GM12878 (cell line): ENCODE measurements at regions not wholly inside any gene's neighbourhood (a gene's known extent, or its start where the extent isn't known, plus 50 kb on each side); places are given as distances from the start of the nearest gene placed in this dataset.

Experiments
- ATAC-seq: fragments of 200-7000 bp; cut with Tn5 transposase; 3 replicates; pipeline ENCODE4 v1.9.1; 2020; ENCODE audit warnings: mild to moderate bottlenecking, moderate library complexity
- BruUV-seq: library from RNA; stranded (reverse); fragments of 400-500 nt; replicated peaks from 2 replicates; lab custom pipeline; 2021; lab: Mats Ljungman, UMichigan
- CTCF ChIA-PET: fragments of 300-600 bp; sonication (Branson Sonifier 250); formaldehyde crosslinking; extraction: SDS; loops from one replicate; lab custom pipeline; 2021; ENCODE audit warnings: inconsistent platforms; lab: Yijun Ruan, JAX
- POLR2A ChIA-PET: fragments of 350-600 bp; formaldehyde crosslinking; extraction: SDS; loops from one replicate; lab custom pipeline; 2021; ENCODE audit warnings: inconsistent platforms; lab: Charles Lee
- RAD21 ChIA-PET: fragments of 300-600 bp; sonication (Branson Sonifier 250); formaldehyde crosslinking; loops from one replicate; lab custom pipeline; 2023; ENCODE audit warnings: antibody characterized with exemption; ENCODE audit not compliant: unreplicated experiment; lab: Charles Lee
- SMC1A ChIA-PET: fragments of 300-600 bp; sonication (Branson Sonifier 250); formaldehyde crosslinking; loops from one replicate; lab custom pipeline; 2023; ENCODE audit not compliant: unreplicated experiment, uncharacterized antibody; lab: Charles Lee
- DNase-seq: peaks from one replicate; pipeline ENCODE4 v3.0.0-alpha.2; 2011; ENCODE audit warnings: low read depth, low spot score
- FAIRE-seq: peaks from 3 replicates; lab custom pipeline; 2011; peaks lifted over from hg19 to GRCh38; lab: Jason Lieb, UNC
- H2AFZ ChIP-seq: 2 replicates; pipeline ENCODE4 v1.6.0; 2011; ENCODE audit warnings: low read depth, low read length, control low read depth; ENCODE audit not compliant: control insufficient read depth
- H3K27ac ChIP-seq: 2 replicates; pipeline ENCODE4 v1.5.1; 2011; ENCODE audit warnings: control low read depth; ENCODE audit not compliant: control insufficient read depth, insufficient read depth
- H3K27me3 ChIP-seq, 2 experiments: replicated peaks in 1 of 2; 2 replicates each; pipeline versions ENCODE4 v1.6.0 to v1.6.1; 2011; ENCODE audit warnings: low read length in 1 of 2; ENCODE audit not compliant: control insufficient read depth in 2 of 2, insufficient read depth in 2 of 2
- H3K36me3 ChIP-seq, 2 experiments: 2 replicates each; pipeline ENCODE4 v1.5.1; 2011; ENCODE audit warnings: low read length in 1 of 2; ENCODE audit not compliant: control insufficient read depth in 2 of 2, insufficient read depth in 2 of 2
- H3K4me1 ChIP-seq: 2 replicates; pipeline ENCODE4 v1.6.1; 2011; ENCODE audit warnings: mild to moderate bottlenecking, low read length, moderate library complexity, mixed read lengths; ENCODE audit not compliant: control insufficient read depth, insufficient read depth
- H3K4me2 ChIP-seq: 2 replicates; pipeline ENCODE4 v1.6.0; 2011; ENCODE audit warnings: control low read depth; ENCODE audit not compliant: control insufficient read depth, insufficient read depth
- H3K4me3 ChIP-seq: fragments of 200-600 bp; sonication (generic); 2 replicates; pipeline ENCODE4 v1.5.1; 2016
- H3K79me2 ChIP-seq: 2 replicates; pipeline ENCODE4 v1.6.0; 2011; ENCODE audit warnings: low read length; ENCODE audit not compliant: control insufficient read depth, insufficient read depth
- H3K9ac ChIP-seq: 2 replicates; pipeline ENCODE4 v1.8.0; 2011; ENCODE audit warnings: low read length, control low read depth, mixed read lengths; ENCODE audit not compliant: control insufficient read depth, insufficient read depth
- H3K9me3 ChIP-seq: replicated peaks from 3 replicates; pipeline ENCODE4 v1.5.1; 2011; ENCODE audit warnings: mild to moderate bottlenecking, low read length; ENCODE audit not compliant: control insufficient read depth, insufficient read depth
- H4K20me1 ChIP-seq: 2 replicates; pipeline ENCODE4 v1.6.0; 2011; ENCODE audit not compliant: control insufficient read depth, insufficient read depth
- FOXK2 ChIP-seq: fragments of 450-650 bp; IDR thresholded peaks from 2 replicates; pipeline ENCODE4 v1.6.1; 2017; ENCODE audit warnings: mild to moderate bottlenecking, moderate library complexity
- MTA3 ChIP-seq: IDR thresholded peaks from 2 replicates; pipeline ENCODE4 v1.6.1; 2012; ENCODE audit warnings: low read length, inconsistent platforms, borderline replicate concordance
- PAX5 ChIP-seq: IDR thresholded peaks from 2 replicates; pipeline ENCODE4 v1.6.1; 2011; ENCODE audit warnings: low read depth, low read length, borderline replicate concordance
- PAX8 ChIP-seq: fragments of 450-650 bp; IDR thresholded peaks from 2 replicates; pipeline ENCODE4 v1.6.1; 2017; ENCODE audit warnings: mild to moderate bottlenecking, moderate library complexity
- RBBP5 ChIP-seq: fragments of 200-600 bp; sonication (generic); conservative IDR thresholded peaks from 2 replicates; pipeline ENCODE4 v1.6.1; 2016
- STAT3 ChIP-seq: IDR thresholded peaks from 2 replicates; pipeline ENCODE4 v1.6.1; 2011; ENCODE audit warnings: low read depth, low read length, improper control_type of control experiment
- YY1 ChIP-seq: IDR thresholded peaks from 2 replicates; pipeline ENCODE4 v1.6.1; 2011; ENCODE audit warnings: low read depth, mild to moderate bottlenecking, low read length
- ZBED1 ChIP-seq: IDR thresholded peaks from 2 replicates; pipeline ENCODE4 v1.6.1; 2016; ENCODE audit warnings: borderline replicate concordance
- WGBS: methylation state at CpG from one replicate; pipeline ENCODE4 v1.1.6; 2016; ENCODE audit warnings: low lambda C conversion rate; ENCODE audit not compliant: insufficient replicate concordance, insufficient coverage; ENCODE audit errors: missing lambda C conversion rate; 5-methylcytosine and 5-hydroxymethylcytosine counted together
- in situ Hi-C: fragments of 300-500 bp; cut with MboI; formaldehyde crosslinking; loops from 9 replicates; pipeline ENCODE4 v1.14.3; 2018; ENCODE audit warnings: mixed read lengths
- intact Hi-C: fragments of 100-400 bp; cut with micrococcal nuclease; formaldehyde crosslinking; loops from one replicate; pipeline ENCODE4 v1.14.2; 2022; ENCODE audit not compliant: unreplicated experiment
- TF ChIP-seq, protein P1 (sequence below): fragments of 450-650 bp; IDR thresholded peaks from 2 replicates; pipeline ENCODE4 v1.6.1; 2016; ENCODE audit warnings: mild to moderate bottlenecking, moderate library complexity, borderline replicate concordance
- TF ChIP-seq, protein P2 (sequence below): IDR thresholded peaks from 2 replicates; pipeline ENCODE4 v1.6.1; 2012; ENCODE audit warnings: improper control_type of control experiment, low read depth, low read length; ENCODE audit not compliant: insufficient replicate concordance
- TF ChIP-seq, protein P3 (sequence below): fragments of 450-650 bp; formaldehyde crosslinking; IDR thresholded peaks from 2 replicates; pipeline ENCODE4 v1.5.0; 2022; ENCODE audit warnings: mild to moderate bottlenecking, missing genetic modification characterization

DNA sequence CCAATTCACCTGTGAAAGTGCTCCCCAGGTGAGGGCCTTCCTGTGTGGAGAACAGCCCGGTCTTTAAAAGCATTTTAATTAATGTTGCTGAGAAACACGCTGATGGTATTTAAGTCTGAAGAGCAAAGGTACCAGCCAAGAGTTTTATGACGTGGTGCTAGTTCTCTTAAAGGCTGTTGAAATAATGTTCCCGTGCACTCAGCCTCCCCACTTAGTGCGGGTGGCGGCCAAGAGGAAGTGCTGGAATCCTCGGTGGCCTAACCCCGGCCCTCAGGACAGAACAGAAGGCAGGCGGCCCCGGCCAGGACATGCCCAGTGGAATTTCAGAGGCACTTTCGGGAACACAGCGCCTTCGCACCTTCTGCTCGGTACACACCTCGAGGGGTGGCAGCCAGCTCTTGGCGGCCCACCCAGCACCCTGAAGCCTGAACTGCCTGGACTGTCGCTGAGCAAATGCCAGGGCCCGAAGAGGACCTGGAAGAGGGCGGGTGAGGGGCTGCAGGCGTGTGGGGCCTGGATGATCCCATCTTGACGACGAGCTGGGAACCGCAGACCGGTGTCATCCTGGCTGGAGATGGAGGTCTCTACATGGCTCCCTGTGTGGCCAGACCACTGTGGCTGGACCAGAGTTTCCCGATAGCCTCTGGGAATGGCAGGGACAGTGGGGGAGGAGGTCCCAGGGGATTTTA is 142.9 kb downstream of the ASB1 start:
- ATAC-seq, result no peak
- CTCF ChIA-PET, result no interaction called here
- no peak overlapping the region for H3K27ac ChIP-seq
- H3K9ac ChIP-seq, result no peak overlapping the region
- H3K4me2 ChIP-seq, result no peak overlapping the region
- no peak overlapping the region for H2AFZ ChIP-seq
- in situ Hi-C loops (no loop called here), intact Hi-C loops (no loop called here)
- POLR2A ChIA-PET, result interaction anchor here (0.6 kb wide), 1 partner anchor 568 kb away, joined by 4 read pairs; no protein-coding TSS in a partner anchor
- no peak for FAIRE-seq
- RAD21 ChIA-PET, result no interaction called here
- BruUV-seq, result no TSS peak
- 35% methylated on average over 25 of the region's 25 CpGs for WGBS
- no peak for DNase-seq
- H3K79me2 ChIP-seq, result no peaks in the 10 kb centered on the region
- H4K20me1 ChIP-seq, result no peaks in the 10 kb centered on the region; the same call in 1 of the 2 replicates
- no peaks in the 10 kb centered on the region for H3K4me1 ChIP-seq
- no peak overlapping the region for H3K4me3 ChIP-seq
- no peaks in the 10 kb centered on the region for H3K27me3 ChIP-seq
- TF ChIP-seq MTA3 (no peak), PAX5 (no peak), PAX8 (no peak), RBBP5 (no peak), ZBED1 (no peak), FOXK2 (no peak), STAT3 (no peak), YY1 (no peak)
- TF ChIP-seq, protein P1, sequence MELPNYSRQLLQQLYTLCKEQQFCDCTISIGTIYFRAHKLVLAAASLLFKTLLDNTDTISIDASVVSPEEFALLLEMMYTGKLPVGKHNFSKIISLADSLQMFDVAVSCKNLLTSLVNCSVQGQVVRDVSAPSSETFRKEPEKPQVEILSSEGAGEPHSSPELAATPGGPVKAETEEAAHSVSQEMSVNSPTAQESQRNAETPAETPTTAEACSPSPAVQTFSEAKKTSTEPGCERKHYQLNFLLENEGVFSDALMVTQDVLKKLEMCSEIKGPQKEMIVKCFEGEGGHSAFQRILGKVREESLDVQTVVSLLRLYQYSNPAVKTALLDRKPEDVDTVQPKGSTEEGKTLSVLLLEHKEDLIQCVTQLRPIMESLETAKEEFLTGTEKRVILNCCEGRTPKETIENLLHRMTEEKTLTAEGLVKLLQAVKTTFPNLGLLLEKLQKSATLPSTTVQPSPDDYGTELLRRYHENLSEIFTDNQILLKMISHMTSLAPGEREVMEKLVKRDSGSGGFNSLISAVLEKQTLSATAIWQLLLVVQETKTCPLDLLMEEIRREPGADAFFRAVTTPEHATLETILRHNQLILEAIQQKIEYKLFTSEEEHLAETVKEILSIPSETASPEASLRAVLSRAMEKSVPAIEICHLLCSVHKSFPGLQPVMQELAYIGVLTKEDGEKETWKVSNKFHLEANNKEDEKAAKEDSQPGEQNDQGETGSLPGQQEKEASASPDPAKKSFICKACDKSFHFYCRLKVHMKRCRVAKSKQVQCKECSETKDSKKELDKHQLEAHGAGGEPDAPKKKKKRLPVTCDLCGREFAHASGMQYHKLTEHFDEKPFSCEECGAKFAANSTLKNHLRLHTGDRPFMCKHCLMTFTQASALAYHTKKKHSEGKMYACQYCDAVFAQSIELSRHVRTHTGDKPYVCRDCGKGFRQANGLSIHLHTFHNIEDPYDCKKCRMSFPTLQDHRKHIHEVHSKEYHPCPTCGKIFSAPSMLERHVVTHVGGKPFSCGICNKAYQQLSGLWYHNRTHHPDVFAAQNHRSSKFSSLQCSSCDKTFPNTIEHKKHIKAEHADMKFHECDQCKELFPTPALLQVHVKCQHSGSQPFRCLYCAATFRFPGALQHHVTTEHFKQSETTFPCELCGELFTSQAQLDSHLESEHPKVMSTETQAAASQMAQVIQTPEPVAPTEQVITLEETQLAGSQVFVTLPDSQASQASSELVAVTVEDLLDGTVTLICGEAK, result no peak
- TF ChIP-seq, protein P2, sequence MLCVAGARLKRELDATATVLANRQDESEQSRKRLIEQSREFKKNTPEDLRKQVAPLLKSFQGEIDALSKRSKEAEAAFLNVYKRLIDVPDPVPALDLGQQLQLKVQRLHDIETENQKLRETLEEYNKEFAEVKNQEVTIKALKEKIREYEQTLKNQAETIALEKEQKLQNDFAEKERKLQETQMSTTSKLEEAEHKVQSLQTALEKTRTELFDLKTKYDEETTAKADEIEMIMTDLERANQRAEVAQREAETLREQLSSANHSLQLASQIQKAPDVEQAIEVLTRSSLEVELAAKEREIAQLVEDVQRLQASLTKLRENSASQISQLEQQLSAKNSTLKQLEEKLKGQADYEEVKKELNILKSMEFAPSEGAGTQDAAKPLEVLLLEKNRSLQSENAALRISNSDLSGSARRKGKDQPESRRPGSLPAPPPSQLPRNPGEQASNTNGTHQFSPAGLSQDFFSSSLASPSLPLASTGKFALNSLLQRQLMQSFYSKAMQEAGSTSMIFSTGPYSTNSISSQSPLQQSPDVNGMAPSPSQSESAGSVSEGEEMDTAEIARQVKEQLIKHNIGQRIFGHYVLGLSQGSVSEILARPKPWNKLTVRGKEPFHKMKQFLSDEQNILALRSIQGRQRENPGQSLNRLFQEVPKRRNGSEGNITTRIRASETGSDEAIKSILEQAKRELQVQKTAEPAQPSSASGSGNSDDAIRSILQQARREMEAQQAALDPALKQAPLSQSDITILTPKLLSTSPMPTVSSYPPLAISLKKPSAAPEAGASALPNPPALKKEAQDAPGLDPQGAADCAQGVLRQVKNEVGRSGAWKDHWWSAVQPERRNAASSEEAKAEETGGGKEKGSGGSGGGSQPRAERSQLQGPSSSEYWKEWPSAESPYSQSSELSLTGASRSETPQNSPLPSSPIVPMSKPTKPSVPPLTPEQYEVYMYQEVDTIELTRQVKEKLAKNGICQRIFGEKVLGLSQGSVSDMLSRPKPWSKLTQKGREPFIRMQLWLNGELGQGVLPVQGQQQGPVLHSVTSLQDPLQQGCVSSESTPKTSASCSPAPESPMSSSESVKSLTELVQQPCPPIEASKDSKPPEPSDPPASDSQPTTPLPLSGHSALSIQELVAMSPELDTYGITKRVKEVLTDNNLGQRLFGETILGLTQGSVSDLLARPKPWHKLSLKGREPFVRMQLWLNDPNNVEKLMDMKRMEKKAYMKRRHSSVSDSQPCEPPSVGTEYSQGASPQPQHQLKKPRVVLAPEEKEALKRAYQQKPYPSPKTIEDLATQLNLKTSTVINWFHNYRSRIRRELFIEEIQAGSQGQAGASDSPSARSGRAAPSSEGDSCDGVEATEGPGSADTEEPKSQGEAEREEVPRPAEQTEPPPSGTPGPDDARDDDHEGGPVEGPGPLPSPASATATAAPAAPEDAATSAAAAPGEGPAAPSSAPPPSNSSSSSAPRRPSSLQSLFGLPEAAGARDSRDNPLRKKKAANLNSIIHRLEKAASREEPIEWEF, result no peak
- TF ChIP-seq, protein P3, sequence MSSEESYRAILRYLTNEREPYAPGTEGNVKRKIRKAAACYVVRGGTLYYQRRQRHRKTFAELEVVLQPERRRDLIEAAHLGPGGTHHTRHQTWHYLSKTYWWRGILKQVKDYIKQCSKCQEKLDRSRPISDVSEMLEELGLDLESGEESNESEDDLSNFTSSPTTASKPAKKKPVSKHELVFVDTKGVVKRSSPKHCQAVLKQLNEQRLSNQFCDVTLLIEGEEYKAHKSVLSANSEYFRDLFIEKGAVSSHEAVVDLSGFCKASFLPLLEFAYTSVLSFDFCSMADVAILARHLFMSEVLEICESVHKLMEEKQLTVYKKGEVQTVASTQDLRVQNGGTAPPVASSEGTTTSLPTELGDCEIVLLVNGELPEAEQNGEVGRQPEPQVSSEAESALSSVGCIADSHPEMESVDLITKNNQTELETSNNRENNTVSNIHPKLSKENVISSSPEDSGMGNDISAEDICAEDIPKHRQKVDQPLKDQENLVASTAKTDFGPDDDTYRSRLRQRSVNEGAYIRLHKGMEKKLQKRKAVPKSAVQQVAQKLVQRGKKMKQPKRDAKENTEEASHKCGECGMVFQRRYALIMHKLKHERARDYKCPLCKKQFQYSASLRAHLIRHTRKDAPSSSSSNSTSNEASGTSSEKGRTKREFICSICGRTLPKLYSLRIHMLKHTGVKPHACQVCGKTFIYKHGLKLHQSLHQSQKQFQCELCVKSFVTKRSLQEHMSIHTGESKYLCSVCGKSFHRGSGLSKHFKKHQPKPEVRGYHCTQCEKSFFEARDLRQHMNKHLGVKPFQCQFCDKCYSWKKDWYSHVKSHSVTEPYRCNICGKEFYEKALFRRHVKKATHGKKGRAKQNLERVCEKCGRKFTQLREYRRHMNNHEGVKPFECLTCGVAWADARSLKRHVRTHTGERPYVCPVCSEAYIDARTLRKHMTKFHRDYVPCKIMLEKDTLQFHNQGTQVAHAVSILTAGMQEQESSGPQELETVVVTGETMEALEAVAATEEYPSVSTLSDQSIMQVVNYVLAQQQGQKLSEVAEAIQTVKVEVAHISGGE (CRISPR knock-in tag), result no peak
- H3K36me3 ChIP-seq, result no peaks in the 10 kb centered on the region
- H3K9me3 ChIP-seq, result no peaks in the 10 kb centered on the region
- SMC1A ChIA-PET, result no interaction called here
